ENCODE measurements at regions not wholly inside any gene's neighbourhood (a gene's known extent, or its start where the extent isn't known, plus 50 kb on each side); places are given as distances from the start of the nearest gene placed in this dataset.

GRCh38 chr16:64358291-64358690, 763.6 kb downstream of the CDH11 start:
- Histone ChIP-seq H3K36me3 (ENCODE audit: control insufficient read depth, insufficient read depth, low read length) (no peaks in the 10 kb centered on the region), H3K27ac (ENCODE audit: low read length) (no peak overlapping the region), H3K4me1 (ENCODE audit: control insufficient read depth, insufficient read depth, low read length) (no peaks in the 10 kb centered on the region), H3K4me3 (ENCODE audit: low read length) (no peak overlapping the region), H3K9me3 (ENCODE audit: control insufficient read depth, insufficient read depth, low read length) (peaks cover 3% of the 10 kb centered on the region), H3K27me3 (ENCODE audit: control insufficient read depth, insufficient read depth, low read length) (no peaks in the 10 kb centered on the region)
- no peak overlapping the region for H3K27ac Mint-ChIP-seq
- DNase-seq: no peak
- no peak for ATAC-seq
- intact Hi-C loops (cut with micrococcal nuclease): no loop called here
- no peak overlapping the region for H3K4me3 Mint-ChIP-seq
- H3K9me3 Mint-ChIP-seq: peaks cover 9 to 14% of the 10 kb centered on the region in 2 donors
- no peaks in the 10 kb centered on the region for H3K27me3 Mint-ChIP-seq (ENCODE audit: low read depth in 2 of 2)
- TF ChIP-seq CTCF (IDR thresholded peaks at IDR 0.05): no peak
- WGBS (ENCODE audit: insufficient coverage): 91% methylated on average over 1 of the region's 1 CpG
- H3K36me3 Mint-ChIP-seq: no peaks in the 10 kb centered on the region
- H3K4me1 Mint-ChIP-seq: no peaks in the 10 kb centered on the region

GRCh38 chr16:64356267-64356666, 765.6 kb downstream of the CDH11 start:
- Histone ChIP-seq H3K9me3 (ENCODE audit: control insufficient read depth, insufficient read depth, low read length) (peaks cover 3% of the 10 kb centered on the region), H3K36me3 (ENCODE audit: control insufficient read depth, insufficient read depth, low read length) (no peaks in the 10 kb centered on the region), H3K4me1 (ENCODE audit: control insufficient read depth, insufficient read depth, low read length) (no peaks in the 10 kb centered on the region), H3K27ac (ENCODE audit: low read length) (no peak overlapping the region), H3K4me3 (ENCODE audit: low read length) (no peak overlapping the region), H3K27me3 (ENCODE audit: control insufficient read depth, insufficient read depth, low read length) (no peaks in the 10 kb centered on the region)
- no peak for TF ChIP-seq CTCF (IDR thresholded peaks at IDR 0.05)
- DNase-seq (no peak), ATAC-seq (no peak)
- intact Hi-C loops (cut with micrococcal nuclease): no loop called here
- 90% methylated on average over 1 of the region's 1 CpG for WGBS (ENCODE audit: insufficient coverage)
- Mint-ChIP-seq H3K27ac (no peak overlapping the region), H3K4me1 (no peaks in the 10 kb centered on the region), H3K27me3 (ENCODE audit: low read depth in 2 of 2) (no peaks in the 10 kb centered on the region), H3K36me3 (no peaks in the 10 kb centered on the region), H3K4me3 (no peak overlapping the region), H3K9me3 (peaks cover 6 to 13% of the 10 kb centered on the region in 2 donors)

GRCh38 chr16:64352246-64352645, 769.6 kb downstream of the CDH11 start:
- Mint-ChIP-seq H3K36me3 (no peaks in the 10 kb centered on the region), H3K27me3 (ENCODE audit: low read depth in 2 of 2) (no peaks in the 10 kb centered on the region), H3K4me1 (no peaks in the 10 kb centered on the region), H3K27ac (no peak overlapping the region), H3K9me3 (peaks cover 7 to 8% of the 10 kb centered on the region in 2 donors), H3K4me3 (no peak overlapping the region)
- H3K9me3 ChIP-seq (ENCODE audit: control insufficient read depth, insufficient read depth, low read length): no peaks in the 10 kb centered on the region
- no peak for TF ChIP-seq CTCF (IDR thresholded peaks at IDR 0.05)
- no peak overlapping the region for H3K4me3 ChIP-seq (ENCODE audit: low read length)
- no peak for DNase-seq
- intact Hi-C loops (cut with micrococcal nuclease): no loop called here
- no peaks in the 10 kb centered on the region for H3K36me3 ChIP-seq (ENCODE audit: control insufficient read depth, insufficient read depth, low read length)
- no peak for ATAC-seq
- no peaks in the 10 kb centered on the region for H3K27me3 ChIP-seq (ENCODE audit: control insufficient read depth, insufficient read depth, low read length)
- WGBS (ENCODE audit: insufficient coverage): 100% methylated on average over 1 of the region's 1 CpG
- no peak overlapping the region for H3K27ac ChIP-seq (ENCODE audit: low read length)
- no peaks in the 10 kb centered on the region for H3K4me1 ChIP-seq (ENCODE audit: control insufficient read depth, insufficient read depth, low read length)

GRCh38 chr16:64351121-64351520, 770.7 kb downstream of the CDH11 start:
- Mint-ChIP-seq H3K27me3 (ENCODE audit: low read depth in 2 of 2) (no peaks in the 10 kb centered on the region), H3K4me1 (no peaks in the 10 kb centered on the region), H3K27ac (no peak overlapping the region), H3K4me3 (no peak overlapping the region), H3K36me3 (no peaks in the 10 kb centered on the region), H3K9me3 (peaks cover 7 to 8% of the 10 kb centered on the region in 2 donors)
- no peak for TF ChIP-seq CTCF (IDR thresholded peaks at IDR 0.05)
- no peaks in the 10 kb centered on the region for H3K27me3 ChIP-seq (ENCODE audit: control insufficient read depth, insufficient read depth, low read length)
- no peak overlapping the region for H3K4me3 ChIP-seq (ENCODE audit: low read length)
- H3K27ac ChIP-seq (ENCODE audit: low read length): no peak overlapping the region
- no peaks in the 10 kb centered on the region for H3K9me3 ChIP-seq (ENCODE audit: control insufficient read depth, insufficient read depth, low read length)
- H3K36me3 ChIP-seq (ENCODE audit: control insufficient read depth, insufficient read depth, low read length): no peaks in the 10 kb centered on the region
- WGBS (ENCODE audit: insufficient coverage): 71% methylated on average over 1 of the region's 1 CpG
- intact Hi-C loops (cut with micrococcal nuclease): no loop called here
- ATAC-seq: no peak
- no peak for DNase-seq
- no peaks in the 10 kb centered on the region for H3K4me1 ChIP-seq (ENCODE audit: control insufficient read depth, insufficient read depth, low read length)

All from natural killer cell (primary cell).